ENCODE measurements at regions not wholly inside any gene's neighbourhood (a gene's known extent, or its start where the extent isn't known, plus 50 kb on each side); places are given as distances from the start of the nearest gene placed in this dataset.

DNA sequence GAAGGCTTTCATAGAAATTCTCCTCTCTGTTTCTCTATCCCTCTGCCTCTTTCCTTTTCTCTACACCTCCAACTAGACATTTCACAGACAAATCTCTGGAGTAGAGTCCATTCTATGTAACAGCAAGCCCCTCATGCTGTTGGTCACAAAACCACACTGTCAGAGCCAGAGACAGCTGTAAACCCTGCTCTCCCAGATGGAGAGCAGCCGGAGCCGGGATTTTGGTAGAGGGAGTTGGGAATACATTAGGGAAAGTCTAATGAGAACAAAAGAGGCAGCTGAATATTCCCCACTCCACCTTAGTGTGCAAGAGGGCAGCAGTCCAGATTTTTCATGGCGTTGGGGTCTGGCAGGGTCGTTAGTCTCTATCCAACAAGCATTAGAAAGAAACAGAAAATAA is 68.3 kb upstream of the EDN1 start:
- Histone ChIP-seq H3K4me3 (no peak overlapping the region), H3K27ac (no peak overlapping the region), H3K9me3 (ENCODE audit: insufficient read depth, low read depth) (no peaks in the 10 kb centered on the region), H3K79me2 (ENCODE audit: low read depth) (no peaks in the 10 kb centered on the region), H3K27me3 (ENCODE audit: insufficient read depth, low read depth) (no peaks in the 10 kb centered on the region), H3K36me3 (ENCODE audit: low read depth) (no peaks in the 10 kb centered on the region), H3K9me2 (ENCODE audit: insufficient read depth) (no peaks in the 10 kb centered on the region), H2AFZ (no peak overlapping the region), H3K4me1 (replicated peaks; ENCODE audit: insufficient read depth) (no peaks in the 10 kb centered on the region), H3F3A (ENCODE audit: insufficient read depth, low read depth) (no peaks in the 10 kb centered on the region), H4K20me1 (ENCODE audit: insufficient read depth) (no peaks in the 10 kb centered on the region), H3K4me2 (no peak overlapping the region)
- intact Hi-C loops (cut with micrococcal nuclease; ENCODE audit: unreplicated experiment): no loop called here
- no peak for DNase-seq
- TF ChIP-seq EZH2 (IDR thresholded peaks at IDR 0.05; ENCODE audit: low read depth) (no peak), CTCF (conservative IDR thresholded peaks at IDR 0.05) (no peak)
- CTCF ChIA-PET: no interaction called here
- no TSS peak for BruUV-seq (replicated peaks)
- POLR2A ChIA-PET (ENCODE audit: unreplicated experiment): no interaction called here

GRCh38 chr6:12222405-12223366 is 67.5 kb upstream of the EDN1 start:
- Histone ChIP-seq H3K79me2 (ENCODE audit: low read depth) (no peaks in the 10 kb centered on the region), H3K9me3 (ENCODE audit: insufficient read depth, low read depth) (no peaks in the 10 kb centered on the region), H3K27me3 (ENCODE audit: insufficient read depth, low read depth) (no peaks in the 10 kb centered on the region), H3K9me2 (ENCODE audit: insufficient read depth) (no peaks in the 10 kb centered on the region), H3K27ac (no peak overlapping the region), H3F3A (ENCODE audit: insufficient read depth, low read depth) (no peaks in the 10 kb centered on the region), H4K20me1 (ENCODE audit: insufficient read depth) (no peaks in the 10 kb centered on the region), H2AFZ (no peak overlapping the region), H3K4me2 (no peak overlapping the region), H3K36me3 (ENCODE audit: low read depth) (no peaks in the 10 kb centered on the region), H3K4me1 (replicated peaks; ENCODE audit: insufficient read depth) (no peaks in the 10 kb centered on the region), H3K4me3 (no peak overlapping the region)
- TF ChIP-seq CTCF (conservative IDR thresholded peaks at IDR 0.05) (no peak), EZH2 (IDR thresholded peaks at IDR 0.05; ENCODE audit: low read depth) (no peak)
- CTCF ChIA-PET: no interaction called here
- BruUV-seq (replicated peaks): no TSS peak
- POLR2A ChIA-PET (ENCODE audit: unreplicated experiment): no interaction called here
- intact Hi-C loops (cut with micrococcal nuclease; ENCODE audit: unreplicated experiment): no loop called here
- DNase-seq: no peak

GRCh38 chr6:12223383-12223782 is 66.8 kb upstream of the EDN1 start:
- intact Hi-C loops (cut with micrococcal nuclease; ENCODE audit: unreplicated experiment): no loop called here
- TF ChIP-seq CTCF (conservative IDR thresholded peaks at IDR 0.05): no peak
- TF ChIP-seq EZH2 (IDR thresholded peaks at IDR 0.05; ENCODE audit: low read depth): no peak
- Histone ChIP-seq H3F3A (ENCODE audit: insufficient read depth, low read depth) (no peaks in the 10 kb centered on the region), H3K4me2 (no peak overlapping the region), H4K20me1 (ENCODE audit: insufficient read depth) (no peaks in the 10 kb centered on the region), H3K36me3 (ENCODE audit: low read depth) (no peaks in the 10 kb centered on the region), H3K4me3 (no peak overlapping the region), H3K27ac (no peak overlapping the region), H3K4me1 (replicated peaks; ENCODE audit: insufficient read depth) (no peaks in the 10 kb centered on the region), H3K27me3 (ENCODE audit: insufficient read depth, low read depth) (no peaks in the 10 kb centered on the region), H2AFZ (no peak overlapping the region), H3K79me2 (ENCODE audit: low read depth) (no peaks in the 10 kb centered on the region), H3K9me2 (ENCODE audit: insufficient read depth) (no peaks in the 10 kb centered on the region), H3K9me3 (ENCODE audit: insufficient read depth, low read depth) (no peaks in the 10 kb centered on the region)
- no TSS peak for BruUV-seq (replicated peaks)
- ChIA-PET POLR2A (ENCODE audit: unreplicated experiment) (no interaction called here), CTCF (no interaction called here)
- no peak for DNase-seq

All from PC-9 (cell line).